ENCODE measurements at regions not wholly inside any gene's neighbourhood (a gene's known extent, or its start where the extent isn't known, plus 50 kb on each side); places are given as distances from the start of the nearest gene placed in this dataset.

- Histone ChIP-seq H3K4me3 (no peak overlapping the region), H3K36me3 (replicated peaks; ENCODE audit: insufficient read depth, low read depth) (no peaks in the 10 kb centered on the region), H3K27ac (no peak overlapping the region), H3K27me3 (no peaks in the 10 kb centered on the region), H4K20me1 (ENCODE audit: insufficient read depth, poor library complexity, severe bottlenecking) (no peaks in the 10 kb centered on the region), H3K79me2 (no peaks in the 10 kb centered on the region), H3K9me2 (replicated peaks; ENCODE audit: insufficient read depth) (no peaks in the 10 kb centered on the region), H3K4me1 (ENCODE audit: insufficient read depth) (no peaks in the 10 kb centered on the region), H3K4me2 (no peak overlapping the region), H2AFZ (no peak overlapping the region), H3K9me3 (ENCODE audit: low read depth) (no peaks in the 10 kb centered on the region)
- WGBS (ENCODE audit: low lambda C conversion rate, missing lambda C conversion rate), result 81% methylated on average over 3 of the region's 3 CpGs
- no peak for DNase-seq (ENCODE audit: low spot score)
- no peak for TF ChIP-seq EZH2 (IDR thresholded peaks at IDR 0.05; ENCODE audit: borderline replicate concordance)
- no peak for TF ChIP-seq CTCF (IDR thresholded peaks at IDR 0.05; ENCODE audit: poor library complexity)
- TF ChIP-seq EZH2phosphoT487 (IDR thresholded peaks at IDR 0.05; ENCODE audit: low read depth, severe bottlenecking, unreplicated experiment), result no peak
These were observed 760.8 kb upstream of the CELF2 start for GRCh38 chr10:10256860-10257259.

GRCh38 chr10:10259013-10259412, 758.7 kb upstream of the CELF2 start:
- Histone ChIP-seq H3K9me2 (replicated peaks; ENCODE audit: insufficient read depth) (no peaks in the 10 kb centered on the region), H3K27ac (no peak overlapping the region), H3K9me3 (ENCODE audit: low read depth) (no peaks in the 10 kb centered on the region), H3K4me2 (no peak overlapping the region), H2AFZ (no peak overlapping the region), H4K20me1 (ENCODE audit: insufficient read depth, poor library complexity, severe bottlenecking) (no peaks in the 10 kb centered on the region), H3K79me2 (no peaks in the 10 kb centered on the region), H3K4me3 (no peak overlapping the region), H3K4me1 (ENCODE audit: insufficient read depth) (no peaks in the 10 kb centered on the region), H3K36me3 (replicated peaks; ENCODE audit: insufficient read depth, low read depth) (no peaks in the 10 kb centered on the region), H3K27me3 (no peaks in the 10 kb centered on the region)
- WGBS (ENCODE audit: low lambda C conversion rate, missing lambda C conversion rate), result 92% methylated on average over 4 of the region's 4 CpGs
- TF ChIP-seq EZH2 (IDR thresholded peaks at IDR 0.05; ENCODE audit: borderline replicate concordance) (no peak), EZH2phosphoT487 (IDR thresholded peaks at IDR 0.05; ENCODE audit: low read depth, severe bottlenecking, unreplicated experiment) (no peak), CTCF (IDR thresholded peaks at IDR 0.05; ENCODE audit: poor library complexity) (no peak)
- DNase-seq (ENCODE audit: low spot score), result no peak

- WGBS (ENCODE audit: low lambda C conversion rate, missing lambda C conversion rate), result 79% methylated on average over 8 of the region's 8 CpGs
- H3K9me2 ChIP-seq (replicated peaks; ENCODE audit: insufficient read depth), result no peaks in the 10 kb centered on the region
- DNase-seq (ENCODE audit: low spot score), result no peak
- no peak for TF ChIP-seq EZH2 (IDR thresholded peaks at IDR 0.05; ENCODE audit: borderline replicate concordance)
- TF ChIP-seq EZH2phosphoT487 (IDR thresholded peaks at IDR 0.05; ENCODE audit: low read depth, severe bottlenecking, unreplicated experiment), result no peak
- no peak for TF ChIP-seq CTCF (IDR thresholded peaks at IDR 0.05; ENCODE audit: poor library complexity)
- no peak overlapping the region for H3K4me3 ChIP-seq
- H4K20me1 ChIP-seq (ENCODE audit: insufficient read depth, poor library complexity, severe bottlenecking), result no peaks in the 10 kb centered on the region
- no peaks in the 10 kb centered on the region for H3K4me1 ChIP-seq (ENCODE audit: insufficient read depth)
- no peaks in the 10 kb centered on the region for H3K79me2 ChIP-seq
- H3K27ac ChIP-seq, result no peak overlapping the region
- no peaks in the 10 kb centered on the region for H3K36me3 ChIP-seq (replicated peaks; ENCODE audit: insufficient read depth, low read depth)
- H2AFZ ChIP-seq, result peak overlapping the region; percentile 19
- H3K4me2 ChIP-seq, result no peak overlapping the region
- H3K9me3 ChIP-seq (ENCODE audit: low read depth), result no peaks in the 10 kb centered on the region
- no peaks in the 10 kb centered on the region for H3K27me3 ChIP-seq
These were observed 747.3 kb upstream of the CELF2 start for GRCh38 chr10:10270126-10271050.
